Amniotic epithelial cell (primary cell): ENCODE measurements at regions not wholly inside any gene's neighbourhood (a gene's known extent, or its start where the extent isn't known, plus 50 kb on each side); places are given as distances from the start of the nearest gene placed in this dataset.
"Not testable (repeated sequence)": the region's sequence is repeated elsewhere in the genome, so short reads cannot be mapped to it uniquely, and the experiment has no call there.

Experiments
- DNase-seq: peaks from one replicate; pipeline ENCODE4 v3.0.0-alpha.2; 2010; ENCODE audit warnings: low read depth

GRCh38 chrX:63466690-63467089 lies 115.6 kb upstream of the SPIN4 start:
- DNase-seq, result no peak

- no peak for DNase-seq
These were observed 107.8 kb upstream of the SPIN4 start for GRCh38 chrX:63458981-63459380.

DNA sequence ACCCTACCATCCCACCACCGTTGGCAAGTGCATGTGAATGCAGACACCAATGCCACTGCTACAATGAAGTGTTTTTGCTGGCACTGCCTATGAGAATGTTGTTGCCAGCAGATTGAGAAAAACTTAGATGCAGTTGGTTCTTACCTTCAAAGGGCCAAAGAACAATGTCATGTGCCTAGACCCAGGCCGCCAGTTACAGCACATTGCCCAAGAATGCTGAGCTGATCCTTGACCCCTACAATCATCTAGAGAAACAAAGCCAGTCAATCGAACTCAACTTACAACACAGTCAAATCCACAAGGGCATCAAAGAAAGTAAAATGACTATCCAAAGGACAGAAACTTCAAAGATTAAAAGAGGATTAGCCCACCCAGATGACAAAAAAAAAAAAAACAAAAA lies 102.4 kb upstream of the SPIN4 start:
- DNase-seq, result no peak

DNA sequence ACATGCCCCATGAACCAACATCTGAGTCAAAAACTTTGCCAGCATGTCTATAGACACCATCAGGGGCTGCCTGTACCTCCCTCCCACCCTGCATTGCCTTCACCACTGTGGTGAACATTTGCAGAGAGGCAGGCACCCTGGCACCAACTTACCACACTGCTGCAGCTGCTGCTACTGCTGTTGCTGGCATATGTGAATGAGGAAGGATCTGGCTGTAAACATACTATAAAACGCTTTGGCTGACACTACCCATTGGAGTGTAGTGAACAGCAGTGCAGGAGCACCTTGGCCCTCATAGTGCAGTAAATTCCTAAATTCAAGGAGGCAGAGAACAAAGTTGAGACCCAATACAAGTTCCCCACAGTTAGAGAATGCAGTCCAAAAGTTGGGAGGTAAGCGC lies 90.6 kb upstream of the SPIN4 start:
- no peak for DNase-seq

GRCh38 chrX:63439580-63439979 lies 88.4 kb upstream of the SPIN4 start:
- no peak for DNase-seq

DNA sequence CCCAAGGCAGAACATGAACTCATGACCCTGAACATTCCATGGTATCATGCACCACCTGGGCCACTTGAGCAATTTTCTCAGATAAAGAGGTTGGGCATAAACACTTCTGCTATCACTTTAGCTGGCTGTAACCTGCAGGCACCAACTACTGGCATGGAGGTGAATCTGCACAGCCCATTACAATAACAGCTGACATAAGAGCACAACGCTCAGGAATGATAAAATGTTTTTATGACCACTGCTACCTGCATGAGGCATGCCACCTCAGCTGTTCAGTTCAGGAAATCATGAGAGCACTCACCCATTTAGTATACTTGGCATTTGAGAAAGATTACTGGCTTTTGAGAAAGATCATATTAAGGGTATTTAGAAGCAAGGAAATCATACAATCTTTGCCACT lies 85.7 kb upstream of the SPIN4 start:
- peak; percentile 3 for DNase-seq

DNA sequence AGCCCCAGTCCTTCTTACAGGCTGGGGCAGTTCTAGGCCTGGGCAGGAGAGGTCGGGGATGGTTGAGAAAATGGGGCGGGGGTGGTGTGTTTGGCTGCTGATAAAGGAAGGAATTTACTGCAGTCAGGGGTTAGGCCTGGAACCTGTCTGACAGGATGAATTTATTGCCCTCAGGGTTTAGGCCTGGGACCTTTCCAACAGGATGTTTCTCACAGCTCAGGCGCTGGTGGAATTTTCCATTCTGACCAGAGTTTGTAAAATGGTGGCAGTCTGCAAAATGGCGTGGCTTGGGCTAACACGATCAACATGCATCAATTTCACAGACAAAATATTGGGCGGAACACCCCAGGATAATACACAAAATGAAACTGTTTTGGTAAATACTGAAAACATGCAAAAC lies 83.5 kb upstream of the SPIN4 start:
- DNase-seq, result peak; percentile 83

DNA sequence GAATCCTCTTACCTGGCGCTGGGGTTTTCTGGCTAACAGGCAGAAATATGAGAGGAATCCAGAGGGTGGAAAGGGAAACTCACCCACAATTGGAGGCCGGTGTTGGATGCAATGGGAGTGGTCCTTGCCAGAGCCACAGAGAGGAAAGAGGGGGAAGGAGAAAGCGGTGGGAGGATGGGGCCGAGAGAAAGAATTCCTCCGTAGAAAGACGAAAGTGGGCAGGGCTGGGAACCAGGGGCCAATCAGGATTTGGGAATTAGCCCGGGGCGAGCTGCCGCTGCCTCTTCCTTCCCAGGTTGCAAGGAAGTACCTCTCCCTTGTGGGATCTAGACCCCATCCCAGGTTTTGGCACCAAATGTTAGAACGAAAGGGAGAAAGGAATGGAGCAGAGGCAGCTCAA lies 83.1 kb upstream of the SPIN4 start:
- DNase-seq, result no peak

GRCh38 chrX:63430026-63430425 lies 78.9 kb upstream of the SPIN4 start:
- no peak for DNase-seq

- peak; percentile 43 for DNase-seq
These were observed 77.2 kb upstream of the SPIN4 start for GRCh38 chrX:63428348-63428747.

DNA sequence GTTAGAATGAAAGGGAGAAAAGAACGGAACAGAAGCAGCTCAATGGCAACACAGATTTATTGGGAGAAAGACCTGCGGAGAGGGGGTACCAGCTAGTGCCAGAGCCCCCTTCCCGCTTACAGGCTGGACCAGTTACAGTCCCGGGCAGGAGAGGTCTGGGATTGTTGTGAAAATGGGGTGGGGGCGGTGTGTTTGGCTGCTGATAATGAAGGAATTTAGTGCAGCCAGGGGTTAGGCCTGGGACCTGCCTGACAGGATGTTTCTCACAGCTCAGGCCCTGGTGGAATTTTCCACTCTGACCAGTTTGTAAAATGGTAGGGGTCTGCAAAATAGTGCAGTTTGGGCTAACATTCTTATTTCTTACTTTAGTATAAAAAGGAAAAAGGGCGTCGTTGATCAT lies 75.4 kb upstream of the SPIN4 start:
- DNase-seq, result no peak

DNA sequence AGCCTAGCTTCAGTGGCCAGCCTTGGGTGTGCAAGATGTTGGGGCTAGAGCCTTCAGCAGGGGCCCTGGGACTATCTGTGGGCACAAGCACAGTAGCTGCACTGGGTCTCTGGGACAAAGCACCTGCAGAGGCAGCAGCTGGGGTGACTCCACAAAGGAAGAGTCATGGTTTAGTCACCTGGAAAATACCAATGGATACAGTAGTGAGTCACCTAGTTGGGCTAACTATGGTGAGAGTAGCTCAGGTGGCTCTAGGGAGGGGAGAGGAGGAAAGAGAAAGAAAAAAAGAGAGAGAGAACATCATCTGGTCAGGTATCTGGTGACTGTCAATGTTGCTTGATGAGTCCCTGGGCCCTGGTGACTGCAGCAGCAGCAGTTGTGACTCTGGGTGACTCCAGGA lies 72.9 kb upstream of the SPIN4 start:
- DNase-seq, result no peak

GRCh38 chrX:63421411-63421810 lies 70.3 kb upstream of the SPIN4 start:
- no peak for DNase-seq

DNA sequence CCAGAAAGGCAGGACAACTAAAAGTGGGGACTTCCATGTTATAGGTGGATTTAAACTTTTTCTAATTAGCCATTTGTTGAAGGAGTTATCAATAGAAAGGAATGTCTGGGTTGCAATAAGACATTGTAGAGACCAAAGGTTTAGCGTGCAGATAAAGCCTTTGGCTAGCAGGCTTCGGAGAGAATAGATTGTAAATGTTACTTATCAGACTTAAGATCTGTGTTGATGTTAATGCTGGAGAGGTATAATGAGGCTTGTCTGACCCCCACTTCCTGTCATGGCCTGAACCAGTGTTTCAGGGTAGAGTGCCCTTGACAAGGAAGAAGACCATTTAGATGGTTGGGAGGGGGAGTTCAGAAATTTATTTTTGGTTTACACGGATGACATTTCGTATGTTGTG lies 67.1 kb upstream of the SPIN4 start:
- no peak for DNase-seq

GRCh38 chrX:63417649-63418048 lies 66.5 kb upstream of the SPIN4 start:
- DNase-seq, result no peak

GRCh38 chrX:63409934-63410333 lies 58.8 kb upstream of the SPIN4 start:
- DNase-seq, result not testable (repeated sequence)

DNA sequence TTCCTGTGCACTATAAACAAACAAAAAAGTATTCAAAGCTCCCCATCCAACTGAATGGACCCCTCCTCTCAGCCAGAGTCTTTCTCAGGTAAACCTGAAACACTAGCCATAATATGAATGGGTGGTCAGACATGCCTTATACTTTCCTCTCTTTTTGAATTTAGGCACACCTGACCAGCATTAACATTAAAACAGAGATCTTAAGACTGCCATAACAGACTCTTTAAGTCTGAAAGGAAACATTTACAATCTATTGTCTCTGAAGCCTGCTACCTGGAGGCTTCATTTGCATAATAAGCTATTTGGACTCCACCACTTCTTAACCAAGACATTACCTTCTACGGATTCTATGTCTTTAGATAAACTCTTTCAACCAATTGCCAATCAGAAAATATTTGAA lies 56.9 kb upstream of the SPIN4 start:
- no peak for DNase-seq

- DNase-seq, result no peak
These were observed 53.2 kb upstream of the SPIN4 start for GRCh38 chrX:63404332-63404731.

GRCh38 chrX:63402106-63402505 lies 51.0 kb upstream of the SPIN4 start:
- DNase-seq, result no peak
